Stimulated activated CD4-positive, alpha-beta T cell treated with anti-CD3 and anti-CD28 coated beads, Interleukin-1b, Interleukin-23, amount 100 ng/mL, for 24 hours (primary cell): ENCODE measurements at regions not wholly inside any gene's neighbourhood (a gene's known extent, or its start where the extent isn't known, plus 50 kb on each side); places are given as distances from the start of the nearest gene placed in this dataset.

Experiments used
- DNase-seq, 4 experiments: peaks; one replicate each; pipeline ENCODE4 v3.0.0-alpha.2; 2020; ENCODE audit warnings: low read depth in 4 of 4, low spot score in 1 of 4

DNA sequence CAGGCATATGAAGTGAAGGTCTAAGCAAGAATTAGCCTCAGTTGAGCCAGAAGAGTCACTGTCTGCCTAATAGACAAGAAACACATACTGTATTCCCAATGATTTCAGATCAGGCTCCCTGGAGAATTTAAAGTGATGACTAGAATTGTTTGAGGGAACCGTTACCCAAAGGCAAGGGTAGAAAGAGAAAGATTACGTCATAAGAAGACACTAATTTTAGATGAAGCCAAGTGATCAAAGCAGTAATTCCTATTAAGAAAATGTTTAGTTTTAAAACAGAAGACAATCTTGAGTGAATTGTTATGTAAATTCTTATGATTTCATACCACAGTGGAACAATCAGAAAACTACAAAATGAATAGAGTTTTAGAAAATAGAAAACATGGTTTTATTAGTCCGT lies 194.5 kb upstream of the ARSJ start:
- DNase-seq, result no peak

GRCh38 chr4:114177628-114178027 lies 198.2 kb upstream of the ARSJ start:
- DNase-seq, result no peak

- DNase-seq, result no peak
Measured at GRCh38 chr4:114178392-114178791, 198.9 kb upstream of the ARSJ start.

DNA sequence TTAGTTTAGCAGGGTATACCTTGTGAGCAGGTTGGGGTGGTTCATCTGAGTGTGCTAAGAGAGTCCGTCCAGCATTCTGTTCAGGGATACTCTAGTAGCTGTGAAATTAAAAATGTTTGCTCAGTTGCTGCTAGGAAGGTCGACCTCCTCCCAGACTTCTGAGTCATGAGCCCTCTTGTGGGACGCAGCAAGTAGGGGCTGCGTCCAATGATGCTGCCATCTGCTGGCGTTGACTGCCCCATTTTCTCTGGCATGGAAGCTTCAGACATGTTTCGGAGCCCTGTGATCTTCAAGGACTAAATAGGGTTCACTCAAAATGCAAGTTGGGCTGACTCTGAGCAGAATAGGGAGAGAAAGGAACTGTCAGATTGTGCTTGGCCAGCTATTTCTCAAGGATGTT lies 201.0 kb upstream of the ARSJ start:
- DNase-seq, result peak in 3 of 4 experiments; percentile 1 to 32 (median 6)

DNA sequence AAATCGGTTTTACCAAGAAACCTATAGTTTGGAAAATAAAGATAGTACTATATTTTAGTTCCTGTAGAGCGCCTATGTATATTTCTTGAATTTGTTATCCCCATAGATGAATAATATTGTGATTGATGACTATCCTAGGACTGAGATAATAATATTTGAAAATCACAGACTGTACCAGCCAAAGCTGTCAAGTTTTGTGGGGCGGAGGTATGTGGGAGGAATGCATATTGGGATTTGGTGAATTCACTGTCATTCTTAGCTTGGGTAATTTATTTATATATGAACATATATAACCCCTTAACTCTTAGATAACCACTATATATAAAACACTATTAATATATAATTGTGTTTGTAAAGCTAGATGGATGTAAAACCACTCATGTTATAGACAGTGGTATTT lies 205.5 kb upstream of the ARSJ start:
- DNase-seq, result no peak

DNA sequence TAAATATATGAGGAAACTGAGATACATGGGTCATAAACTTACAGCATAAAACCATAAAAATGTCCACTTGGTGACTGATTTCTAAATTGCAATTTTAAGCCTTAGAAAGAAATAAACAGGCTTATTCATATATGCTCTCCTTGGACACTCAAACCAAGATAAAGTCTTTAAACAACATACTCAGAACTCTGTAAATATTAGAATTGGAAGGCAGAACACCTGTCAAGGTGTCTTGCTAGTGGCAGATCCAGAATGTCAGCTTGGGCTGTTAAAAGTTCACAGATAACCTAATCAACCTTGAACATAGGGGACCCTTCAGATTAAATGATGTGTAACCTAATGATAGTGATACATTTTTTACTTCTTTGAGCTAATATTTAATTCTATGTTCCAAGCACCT lies 208.1 kb upstream of the ARSJ start:
- no peak for DNase-seq

DNA sequence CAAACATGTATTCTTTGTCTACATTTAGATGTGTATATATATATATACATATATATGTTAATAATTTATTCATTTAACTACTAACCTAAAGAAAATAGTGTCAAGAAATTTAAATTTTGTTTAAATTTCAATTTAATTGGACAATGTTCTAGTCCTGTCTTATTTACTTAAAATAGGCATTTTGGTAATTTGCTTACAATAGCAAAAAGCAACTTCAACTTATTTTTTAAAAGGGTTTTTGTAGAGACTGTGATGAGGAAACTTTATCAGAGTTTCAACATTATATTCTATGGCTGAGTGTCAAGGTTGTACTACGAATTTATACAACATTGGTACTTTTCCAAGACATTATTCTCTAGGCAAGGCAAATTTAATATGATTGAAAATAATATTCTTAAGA lies 212.0 kb upstream of the ARSJ start:
- no peak for DNase-seq

DNA sequence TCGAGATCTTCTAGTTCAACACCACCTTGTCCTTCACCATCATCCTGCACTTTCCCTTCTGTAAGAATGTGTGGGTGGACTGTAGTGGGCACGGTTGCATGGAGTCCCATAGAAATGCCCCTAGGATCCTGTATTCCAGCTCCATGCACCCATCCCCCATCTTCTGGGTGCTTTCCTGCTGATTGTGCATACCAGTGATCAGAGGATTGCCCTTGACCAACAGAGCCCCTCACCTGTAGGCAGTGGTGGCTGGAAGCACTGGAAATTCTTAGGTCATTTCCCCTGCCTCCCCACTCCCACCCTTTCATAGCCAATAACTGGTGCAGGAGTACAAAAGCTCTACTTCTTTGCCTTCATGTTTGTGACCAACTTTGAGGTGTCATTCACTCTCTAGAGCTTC lies 213.4 kb upstream of the ARSJ start:
- no peak for DNase-seq

- no peak for DNase-seq
Measured at GRCh38 chr4:114193624-114194399, 214.4 kb upstream of the ARSJ start.

GRCh38 chr4:114196606-114197005 lies 217.2 kb upstream of the ARSJ start:
- no peak for DNase-seq

DNA sequence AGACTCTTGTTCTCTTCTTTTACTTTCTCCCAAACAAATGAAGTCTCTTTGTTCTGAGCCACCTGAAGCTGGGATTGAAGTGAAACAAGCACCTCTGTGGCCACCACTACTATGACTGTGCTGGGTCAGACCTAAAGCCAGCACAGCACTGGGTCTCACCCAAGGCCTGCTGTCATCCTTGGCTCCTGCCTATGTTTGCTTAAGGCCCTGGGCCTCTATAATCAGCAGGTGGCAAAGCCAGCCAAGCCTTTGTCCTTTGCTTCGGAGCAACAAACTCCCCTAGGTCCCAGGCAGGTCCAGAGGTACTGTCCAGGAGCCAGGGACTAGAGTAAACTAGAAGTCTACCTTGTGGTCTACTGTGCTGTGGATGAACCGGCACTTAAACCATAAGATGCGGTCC lies 220.6 kb upstream of the ARSJ start:
- no peak for DNase-seq

DNA sequence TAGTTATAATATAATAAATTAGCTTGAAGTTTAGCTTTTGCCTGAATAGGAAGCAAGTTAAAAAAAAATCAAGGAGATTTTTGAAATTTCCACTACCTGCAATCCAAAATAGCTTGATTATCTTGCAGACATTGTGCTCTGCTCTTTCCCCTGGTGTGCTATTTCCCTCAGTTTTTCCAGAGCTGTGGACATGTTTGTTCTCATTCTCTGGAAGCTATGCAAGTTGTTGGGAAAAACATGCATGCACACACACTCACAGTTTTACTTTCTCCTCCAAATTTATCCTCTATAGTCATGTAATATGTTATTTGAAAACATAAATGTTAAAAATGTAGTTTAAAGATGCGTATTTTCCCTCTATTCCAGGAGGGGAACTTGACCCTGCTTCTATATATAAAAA lies 225.8 kb upstream of the ARSJ start:
- no peak for DNase-seq

- DNase-seq, result no peak
Measured at GRCh38 chr4:114208574-114209151, 229.2 kb upstream of the ARSJ start.

DNA sequence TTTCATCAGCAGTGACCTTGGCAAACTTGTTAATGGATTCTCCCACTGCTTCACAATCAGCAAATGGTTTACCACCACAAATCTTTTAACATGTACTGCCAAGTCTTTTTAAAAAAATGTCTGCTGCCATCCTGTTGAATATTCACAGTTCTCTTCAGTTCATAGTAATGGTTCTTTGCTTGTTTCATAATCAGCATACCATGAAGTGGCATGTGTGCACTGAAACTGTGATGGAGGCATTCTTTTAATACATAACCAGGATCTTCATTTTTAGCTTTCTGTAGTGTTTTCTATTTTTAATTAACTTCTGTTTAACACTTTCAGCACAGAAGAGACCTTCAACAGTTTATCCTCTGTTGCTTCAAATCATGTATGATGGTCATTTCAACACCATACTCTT lies 230.1 kb upstream of the ARSJ start:
- DNase-seq, result no peak

DNA sequence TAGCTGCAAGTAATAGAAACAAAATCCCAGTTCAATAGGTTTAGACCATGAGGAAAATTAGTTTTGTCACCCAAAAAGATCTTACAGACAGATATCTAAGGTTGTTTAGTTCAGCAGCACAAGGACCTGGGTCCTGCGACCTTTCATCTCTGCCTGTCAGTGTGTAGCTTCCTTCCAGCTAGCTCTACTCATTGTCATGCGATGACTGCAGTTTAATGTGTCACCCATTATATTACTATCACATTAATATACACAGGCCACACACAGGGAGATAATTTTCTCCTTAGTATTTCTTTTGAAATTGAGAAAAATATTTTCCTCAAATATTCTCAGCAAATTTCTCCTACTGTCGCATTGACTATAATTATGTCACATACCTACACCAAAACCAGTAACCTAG lies 232.1 kb upstream of the ARSJ start:
- no peak for DNase-seq

DNA sequence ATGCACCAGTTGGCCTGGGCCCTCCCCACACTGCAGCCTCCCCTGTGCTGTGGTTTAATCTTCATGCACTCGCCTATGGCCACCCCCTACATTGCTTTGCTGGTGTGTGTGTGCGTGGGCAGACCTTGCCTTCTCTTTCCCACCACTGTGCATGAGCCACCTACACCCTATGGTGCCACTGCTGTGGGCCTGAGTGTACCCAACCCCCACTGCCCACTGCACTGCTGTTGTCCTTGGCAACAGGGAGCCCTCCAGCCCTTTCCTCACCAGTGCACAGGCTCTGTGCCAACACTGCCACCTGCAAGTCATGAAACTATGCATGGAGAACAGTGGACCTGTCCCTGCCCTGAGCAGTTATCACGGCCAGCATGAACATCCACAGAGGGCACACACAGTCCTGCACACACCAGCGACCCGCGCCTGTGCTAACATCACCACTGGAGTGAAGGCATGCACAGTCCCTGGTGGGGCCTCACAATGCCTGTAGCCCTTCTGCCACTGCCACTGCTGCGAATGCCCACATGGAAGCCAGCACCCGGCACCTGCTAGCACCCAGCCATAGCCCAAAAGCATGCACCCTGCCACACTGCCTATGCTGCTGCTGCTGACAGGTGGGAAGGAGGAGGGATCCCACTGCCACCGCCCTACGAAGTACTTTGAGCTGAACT lies 237.8 kb upstream of the ARSJ start:
- DNase-seq, result no peak

GRCh38 chr4:114223580-114223979 lies 244.1 kb upstream of the ARSJ start:
- no peak for DNase-seq

GRCh38 chr4:114225436-114225835 lies 246.0 kb upstream of the ARSJ start:
- DNase-seq, result no peak

DNA sequence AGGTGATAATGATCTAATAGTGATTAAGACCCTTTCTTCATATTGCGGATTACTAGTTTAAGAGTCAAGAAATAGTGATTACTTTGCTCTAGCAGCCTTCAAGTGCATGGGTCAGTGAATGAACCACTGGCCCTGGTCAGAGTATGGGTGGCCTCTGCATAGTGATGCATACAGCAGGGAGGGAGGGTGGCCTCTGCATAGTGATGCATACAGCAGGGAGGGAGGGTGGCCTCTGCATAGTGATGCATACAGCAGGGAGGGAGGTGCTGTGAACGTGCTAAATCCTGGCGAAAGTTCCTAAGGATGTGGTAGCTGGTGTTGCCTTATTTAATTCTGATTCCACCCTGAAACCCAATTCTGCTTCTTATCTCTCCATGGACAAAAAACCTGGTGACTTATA lies 246.7 kb upstream of the ARSJ start:
- DNase-seq, result no peak

GRCh38 chr4:114226968-114227760 lies 247.7 kb upstream of the ARSJ start:
- no peak for DNase-seq

DNA sequence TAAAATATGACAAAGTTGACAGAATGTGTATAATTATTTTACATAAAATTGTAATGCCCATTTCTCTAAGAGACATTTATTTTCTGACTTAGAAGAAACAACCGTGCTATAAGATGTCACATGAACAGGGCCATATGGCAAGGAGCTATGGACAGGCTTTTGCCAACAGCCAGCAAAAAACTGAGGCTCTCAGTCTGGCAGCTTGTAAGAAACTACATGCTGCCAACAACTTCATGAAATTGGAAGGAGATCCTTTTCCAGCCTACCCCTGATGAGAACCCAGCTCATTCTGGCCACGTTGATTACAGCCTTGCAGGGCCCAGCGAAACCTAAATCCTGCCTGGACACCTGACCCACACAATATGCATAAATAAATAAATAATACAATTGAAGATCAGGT lies 250.3 kb upstream of the ARSJ start:
- no peak for DNase-seq
